OCI-LY1 (cell line): ENCODE measurements at regions not wholly inside any gene's neighbourhood (a gene's known extent, or its start where the extent isn't known, plus 50 kb on each side); places are given as distances from the start of the nearest gene placed in this dataset.

Experiments used
- H2AFZ ChIP-seq: fragments of 200-600 bp; sonication (generic), shearing (Covaris generic); 2 replicates; pipeline ENCODE4 v1.6.0; 2014; ENCODE audit warnings: antibody characterized with exemption, mild to moderate bottlenecking, low read length
- H3F3A ChIP-seq: fragments of 200-600 bp; sonication (generic), shearing (Covaris generic); 2 replicates; pipeline ENCODE4 v1.6.0; 2014; ENCODE audit warnings: mild to moderate bottlenecking, antibody characterized with exemption, low read length, moderate library complexity; ENCODE audit not compliant: insufficient read depth
- H3K27ac ChIP-seq: fragments of 200-600 bp; sonication (generic); 2 replicates; pipeline ENCODE4 v1.5.1; 2014; ENCODE audit warnings: low read length, mixed run types, mild to moderate bottlenecking, low read depth; ENCODE audit not compliant: poor library complexity, severe bottlenecking
- H3K27me3 ChIP-seq: fragments of 200-600 bp; sonication (generic); 2 replicates; pipeline ENCODE4 v1.6.0; 2014; ENCODE audit warnings: antibody characterized with exemption, mild to moderate bottlenecking, low read length, moderate library complexity; ENCODE audit not compliant: insufficient read depth
- H3K36me3 ChIP-seq: fragments of 200-600 bp; sonication (generic); 2 replicates; pipeline ENCODE4 v1.6.1; 2014; ENCODE audit warnings: mild to moderate bottlenecking, antibody characterized with exemption, low read length, moderate library complexity, mixed read lengths; ENCODE audit not compliant: insufficient read depth
- H3K4me1 ChIP-seq: fragments of 200-600 bp; sonication (generic); 2 replicates; pipeline ENCODE4 v1.5.1; 2014; ENCODE audit warnings: mild to moderate bottlenecking, low read length, moderate library complexity; ENCODE audit not compliant: insufficient read depth, severe bottlenecking
- H3K4me2 ChIP-seq: fragments of 200-600 bp; sonication (generic), shearing (Covaris generic); 2 replicates; pipeline ENCODE4 v1.6.1; 2014; ENCODE audit warnings: low read length
- H3K4me3 ChIP-seq: fragments of 200-600 bp; sonication (generic); 2 replicates; pipeline ENCODE4 v1.5.1; 2014; ENCODE audit warnings: low read length, low read depth, mild to moderate bottlenecking, mixed read lengths; ENCODE audit not compliant: poor library complexity, severe bottlenecking
- H3K79me2 ChIP-seq: fragments of 200-600 bp; shearing (Covaris generic); 2 replicates; pipeline ENCODE4 v1.6.1; 2016; ENCODE audit warnings: mixed run types, low read length, mixed read lengths; ENCODE audit not compliant: insufficient read depth
- H3K9ac ChIP-seq: fragments of 200-600 bp; sonication (generic), shearing (Covaris generic); 2 replicates; pipeline ENCODE4 v1.6.1; 2014; ENCODE audit warnings: mild to moderate bottlenecking, low read length, mixed read lengths
- H3K9me2 ChIP-seq: fragments of 200-600 bp; sonication (generic), shearing (Covaris generic); 2 replicates; pipeline ENCODE4 v1.6.1; 2014; ENCODE audit warnings: low read depth, mild to moderate bottlenecking, low read length, mixed read lengths
- H3K9me3 ChIP-seq: fragments of 200-600 bp; shearing (Covaris generic); 2 replicates; pipeline ENCODE4 v1.6.1; 2014; ENCODE audit warnings: low read length, mixed read lengths
- H4K20me1 ChIP-seq: fragments of 200-600 bp; sonication (generic), shearing (Covaris generic); 2 replicates; pipeline ENCODE4 v1.6.0; 2016; ENCODE audit warnings: mild to moderate bottlenecking, low read length; ENCODE audit not compliant: insufficient read depth
- CTCF ChIP-seq: fragments of 200-600 bp; sonication (generic), shearing (Covaris generic); IDR thresholded peaks from 2 replicates; pipeline ENCODE4 v1.5.1; 2017; ENCODE audit warnings: mild to moderate bottlenecking, antibody characterized with exemption, low read length, moderate library complexity, mixed read lengths
- EZH2 ChIP-seq: fragments of 200-600 bp; sonication (generic), shearing (Covaris generic); IDR thresholded peaks from 2 replicates; pipeline ENCODE4 v1.8.0; 2017; ENCODE audit warnings: borderline replicate concordance, mixed run types, mild to moderate bottlenecking, antibody characterized with exemption, low read length, moderate library complexity, mixed read lengths

- Histone ChIP-seq H3K36me3 (no peaks in the 10 kb centered on the region), H3K27me3 (no peaks in the 10 kb centered on the region), H3K9ac (no peak overlapping the region), H2AFZ (no peak overlapping the region), H3K27ac (no peak overlapping the region), H3K4me2 (no peak overlapping the region), H3K9me2 (no peaks in the 10 kb centered on the region), H3K79me2 (no peaks in the 10 kb centered on the region), H3K9me3 (no peaks in the 10 kb centered on the region), H3F3A (no peaks in the 10 kb centered on the region), H3K4me3 (no peak overlapping the region), H4K20me1 (no peaks in the 10 kb centered on the region), H3K4me1 (no peaks in the 10 kb centered on the region)
- no peak for TF ChIP-seq CTCF
- TF ChIP-seq EZH2, result no peak
Observed at GRCh38 chr17:5861246-5861645, 208.9 kb upstream of the WSCD1 start.

GRCh38 chr17:5861854-5862253 is 208.3 kb upstream of the WSCD1 start:
- H3K4me2 ChIP-seq, result no peak overlapping the region
- H3K27ac ChIP-seq, result no peak overlapping the region
- no peaks in the 10 kb centered on the region for H3K79me2 ChIP-seq
- no peak overlapping the region for H3K9ac ChIP-seq
- H3K4me1 ChIP-seq, result no peaks in the 10 kb centered on the region
- no peaks in the 10 kb centered on the region for H3K9me3 ChIP-seq
- H3F3A ChIP-seq, result no peaks in the 10 kb centered on the region
- no peaks in the 10 kb centered on the region for H3K27me3 ChIP-seq
- H3K36me3 ChIP-seq, result no peaks in the 10 kb centered on the region
- no peak for TF ChIP-seq EZH2
- no peak for TF ChIP-seq CTCF
- H3K4me3 ChIP-seq, result no peak overlapping the region
- H2AFZ ChIP-seq, result no peak overlapping the region
- no peaks in the 10 kb centered on the region for H3K9me2 ChIP-seq
- H4K20me1 ChIP-seq, result no peaks in the 10 kb centered on the region

GRCh38 chr17:5862395-5862794 is 207.8 kb upstream of the WSCD1 start:
- no peak for TF ChIP-seq EZH2
- TF ChIP-seq CTCF, result no peak
- H3K9ac ChIP-seq, result no peak overlapping the region
- no peaks in the 10 kb centered on the region for H3K9me2 ChIP-seq
- H3K4me1 ChIP-seq, result no peaks in the 10 kb centered on the region
- H3K4me3 ChIP-seq, result no peak overlapping the region
- no peak overlapping the region for H3K27ac ChIP-seq
- H3K27me3 ChIP-seq, result no peaks in the 10 kb centered on the region
- no peaks in the 10 kb centered on the region for H3F3A ChIP-seq
- H3K36me3 ChIP-seq, result no peaks in the 10 kb centered on the region
- no peaks in the 10 kb centered on the region for H4K20me1 ChIP-seq
- H2AFZ ChIP-seq, result no peak overlapping the region
- H3K79me2 ChIP-seq, result no peaks in the 10 kb centered on the region
- no peaks in the 10 kb centered on the region for H3K9me3 ChIP-seq
- H3K4me2 ChIP-seq, result no peak overlapping the region
